ENCODE measurements at regions not wholly inside any gene's neighbourhood (a gene's known extent, or its start where the extent isn't known, plus 50 kb on each side); places are given as distances from the start of the nearest gene placed in this dataset.
A peak's percentile ranks its signal among the peaks of the same experiment; 100 is the strongest.

DNA sequence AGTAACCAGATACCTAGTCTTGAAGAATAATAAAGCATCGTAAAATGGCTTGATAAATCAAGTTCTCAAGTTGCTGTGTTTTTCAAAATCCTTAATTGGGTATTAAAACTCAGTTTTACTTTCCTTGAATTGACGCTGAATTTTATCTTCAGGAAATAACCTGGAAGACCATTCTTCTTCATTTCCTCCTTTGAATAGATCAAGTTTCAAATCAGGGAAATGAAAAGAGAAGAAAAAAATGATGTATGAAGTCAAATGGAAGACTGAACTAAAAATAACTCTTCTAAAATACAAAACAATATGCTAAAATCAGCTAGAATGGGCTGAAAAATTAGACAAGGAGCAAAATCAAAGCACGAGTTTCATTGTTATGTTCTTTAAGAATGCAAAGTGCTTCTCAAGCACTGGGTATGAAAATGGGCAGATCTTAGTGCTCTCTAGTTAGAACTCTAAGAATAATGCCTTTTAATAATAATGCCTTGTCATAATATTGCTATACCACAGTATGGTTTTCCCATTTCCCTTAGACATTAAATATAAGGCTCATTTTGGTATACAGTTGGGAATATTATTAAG is 54.6 kb upstream of the CLEC14A start (continued):
- TF ChIP-seq, protein P1, sequence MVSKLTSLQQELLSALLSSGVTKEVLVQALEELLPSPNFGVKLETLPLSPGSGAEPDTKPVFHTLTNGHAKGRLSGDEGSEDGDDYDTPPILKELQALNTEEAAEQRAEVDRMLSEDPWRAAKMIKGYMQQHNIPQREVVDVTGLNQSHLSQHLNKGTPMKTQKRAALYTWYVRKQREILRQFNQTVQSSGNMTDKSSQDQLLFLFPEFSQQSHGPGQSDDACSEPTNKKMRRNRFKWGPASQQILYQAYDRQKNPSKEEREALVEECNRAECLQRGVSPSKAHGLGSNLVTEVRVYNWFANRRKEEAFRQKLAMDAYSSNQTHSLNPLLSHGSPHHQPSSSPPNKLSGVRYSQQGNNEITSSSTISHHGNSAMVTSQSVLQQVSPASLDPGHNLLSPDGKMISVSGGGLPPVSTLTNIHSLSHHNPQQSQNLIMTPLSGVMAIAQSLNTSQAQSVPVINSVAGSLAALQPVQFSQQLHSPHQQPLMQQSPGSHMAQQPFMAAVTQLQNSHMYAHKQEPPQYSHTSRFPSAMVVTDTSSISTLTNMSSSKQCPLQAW (CRISPR knock-in tag; IDR thresholded peaks at IDR 0.05) = no peak
- no peak for TF ChIP-seq ZNF766 (CRISPR knock-in tag; IDR thresholded peaks at IDR 0.05; ENCODE audit: borderline replicate concordance)
- TF ChIP-seq SOX13 (IDR thresholded peaks at IDR 0.05) = no peak
- TF ChIP-seq SOX13 (CRISPR knock-in tag; conservative IDR thresholded peaks at IDR 0.05 in 1 of 2, IDR thresholded peaks at IDR 0.05 in 1 of 2) = no peak
- no peak for TF ChIP-seq ARNTL (CRISPR knock-in tag; IDR thresholded peaks at IDR 0.05)

DNA sequence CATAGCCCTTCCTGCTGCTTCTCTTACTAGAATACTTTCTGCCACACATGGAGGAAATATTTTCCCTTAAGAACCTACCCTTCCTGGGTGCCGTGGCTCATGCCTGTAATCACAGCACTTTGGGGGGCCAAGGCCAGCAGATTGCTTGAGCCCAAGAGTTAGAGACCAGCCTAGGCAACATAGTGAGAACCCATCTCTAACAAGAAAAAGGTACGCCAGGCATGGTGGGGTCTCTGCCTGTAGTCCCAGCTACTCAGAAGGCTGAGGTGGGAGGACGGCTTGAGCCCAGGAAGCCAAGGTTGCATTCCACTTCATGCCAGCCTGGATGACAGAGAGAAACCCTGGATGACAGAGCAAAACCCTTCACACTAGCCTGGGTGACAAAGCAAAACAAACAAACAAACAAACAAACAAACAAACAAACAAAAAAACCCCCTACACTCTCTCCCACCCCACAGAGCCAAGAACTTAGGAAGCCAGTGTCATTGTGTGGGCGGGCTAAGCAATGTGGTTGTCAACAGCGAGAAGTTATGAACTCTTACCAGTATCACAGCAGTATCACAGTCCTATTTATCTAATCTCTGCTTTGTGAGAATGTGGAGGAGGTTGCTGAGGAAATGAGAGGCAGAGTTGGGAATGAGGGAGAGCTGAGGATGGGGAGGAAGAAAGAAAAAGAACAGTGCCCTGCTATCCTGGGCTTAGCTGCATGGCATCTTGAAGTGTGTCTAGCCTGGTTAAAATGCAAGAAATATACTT is 53.8 kb upstream of the CLEC14A start:
- FAIRE-seq (no peak), DNase-seq (ENCODE audit: low spot score) (no peak), ATAC-seq (no peak)
- no TSS peak for BruUV-seq (replicated peaks)
- no peaks in the 10 kb centered on the region for H3K36me3 ChIP-seq (replicated peaks in 1 of 2; ENCODE audit: control insufficient read depth in 1 of 2, insufficient read depth in 2 of 2, low read length in 2 of 2)
- H3K4me3 ChIP-seq (replicated peaks in 1 of 3; ENCODE audit: insufficient read depth in 1 of 3, low read depth in 2 of 3, low read length in 3 of 3) = no peak overlapping the region
- WGBS (ENCODE audit: low lambda C conversion rate) = 28% methylated on average over 5 of the region's 5 CpGs
- ChIA-PET CTCF (ENCODE audit: low intra/inter-chr PET ratio, low total read pairs) (no interaction called here), POLR2A (no interaction called here)
- in situ Hi-C loops (cut with HindIII; ENCODE audit: extremely low pct_ligation_motif_present, low pct_unique_long_range_greater_than_20kb) = no loop called here
- no peak overlapping the region for H2AFZ ChIP-seq (ENCODE audit: low read length)
- TF ChIP-seq AGO1 (IDR thresholded peaks at IDR 0.05; ENCODE audit: low read depth, low read length, poor library complexity, severe bottlenecking) (no peak), ZNF224 (CRISPR knock-in tag; IDR thresholded peaks at IDR 0.05) (no peak), IKZF1 (IDR thresholded peaks at IDR 0.05) (0 out of 2 replicates have a peak, but pooled peaks have one; percentile 30)
- H3K4me1 ChIP-seq (ENCODE audit: insufficient read depth, low read length) = no peaks in the 10 kb centered on the region
- H3K27ac ChIP-seq (ENCODE audit: extremely low read length, insufficient read depth, low read length) = no peak overlapping the region
- H3K9ac ChIP-seq (ENCODE audit: insufficient read depth, low read depth, low read length) = no peak overlapping the region
- H3K27me3 ChIP-seq (ENCODE audit: control insufficient read depth in 1 of 2, insufficient read depth in 2 of 2, low read length in 2 of 2) = no peaks in the 10 kb centered on the region
- H3K9me3 ChIP-seq (ENCODE audit: low read length) = no peaks in the 10 kb centered on the region
- intact Hi-C loops (cut with micrococcal nuclease; ENCODE audit: unreplicated experiment) = loop anchor here (10.0 kb wide), 1 partner anchor 175 kb away; no protein-coding TSS in a partner anchor
- H3K79me2 ChIP-seq (ENCODE audit: insufficient read depth, low read length) = no peaks in the 10 kb centered on the region
- no peak overlapping the region for H3K4me2 ChIP-seq (ENCODE audit: low read depth, low read length)
- H4K20me1 ChIP-seq (ENCODE audit: insufficient read depth, low read length) = no peaks in the 10 kb centered on the region

All from HepG2 (cell line).